OCI-LY1 (cell line): ENCODE measurements at regions not wholly inside any gene's neighbourhood (a gene's known extent, or its start where the extent isn't known, plus 50 kb on each side); places are given as distances from the start of the nearest gene placed in this dataset.

Experiments used
- H2AFZ ChIP-seq: fragments of 200-600 bp; sonication (generic), shearing (Covaris generic); 2 replicates; pipeline ENCODE4 v1.6.0; 2014; ENCODE audit warnings: antibody characterized with exemption, mild to moderate bottlenecking, low read length
- H3F3A ChIP-seq: fragments of 200-600 bp; sonication (generic), shearing (Covaris generic); 2 replicates; pipeline ENCODE4 v1.6.0; 2014; ENCODE audit warnings: mild to moderate bottlenecking, antibody characterized with exemption, low read length, moderate library complexity; ENCODE audit not compliant: insufficient read depth
- H3K27ac ChIP-seq: fragments of 200-600 bp; sonication (generic); 2 replicates; pipeline ENCODE4 v1.5.1; 2014; ENCODE audit warnings: low read length, mixed run types, mild to moderate bottlenecking, low read depth; ENCODE audit not compliant: poor library complexity, severe bottlenecking
- H3K27me3 ChIP-seq: fragments of 200-600 bp; sonication (generic); 2 replicates; pipeline ENCODE4 v1.6.0; 2014; ENCODE audit warnings: antibody characterized with exemption, mild to moderate bottlenecking, low read length, moderate library complexity; ENCODE audit not compliant: insufficient read depth
- H3K36me3 ChIP-seq: fragments of 200-600 bp; sonication (generic); 2 replicates; pipeline ENCODE4 v1.6.1; 2014; ENCODE audit warnings: mild to moderate bottlenecking, antibody characterized with exemption, low read length, moderate library complexity, mixed read lengths; ENCODE audit not compliant: insufficient read depth
- H3K4me1 ChIP-seq: fragments of 200-600 bp; sonication (generic); 2 replicates; pipeline ENCODE4 v1.5.1; 2014; ENCODE audit warnings: mild to moderate bottlenecking, low read length, moderate library complexity; ENCODE audit not compliant: insufficient read depth, severe bottlenecking
- H3K4me2 ChIP-seq: fragments of 200-600 bp; sonication (generic), shearing (Covaris generic); 2 replicates; pipeline ENCODE4 v1.6.1; 2014; ENCODE audit warnings: low read length
- H3K4me3 ChIP-seq: fragments of 200-600 bp; sonication (generic); 2 replicates; pipeline ENCODE4 v1.5.1; 2014; ENCODE audit warnings: low read length, low read depth, mild to moderate bottlenecking, mixed read lengths; ENCODE audit not compliant: poor library complexity, severe bottlenecking
- H3K79me2 ChIP-seq: fragments of 200-600 bp; shearing (Covaris generic); 2 replicates; pipeline ENCODE4 v1.6.1; 2016; ENCODE audit warnings: mixed run types, low read length, mixed read lengths; ENCODE audit not compliant: insufficient read depth
- H3K9ac ChIP-seq: fragments of 200-600 bp; sonication (generic), shearing (Covaris generic); 2 replicates; pipeline ENCODE4 v1.6.1; 2014; ENCODE audit warnings: mild to moderate bottlenecking, low read length, mixed read lengths
- H3K9me2 ChIP-seq: fragments of 200-600 bp; sonication (generic), shearing (Covaris generic); 2 replicates; pipeline ENCODE4 v1.6.1; 2014; ENCODE audit warnings: low read depth, mild to moderate bottlenecking, low read length, mixed read lengths
- H3K9me3 ChIP-seq: fragments of 200-600 bp; shearing (Covaris generic); 2 replicates; pipeline ENCODE4 v1.6.1; 2014; ENCODE audit warnings: low read length, mixed read lengths
- H4K20me1 ChIP-seq: fragments of 200-600 bp; sonication (generic), shearing (Covaris generic); 2 replicates; pipeline ENCODE4 v1.6.0; 2016; ENCODE audit warnings: mild to moderate bottlenecking, low read length; ENCODE audit not compliant: insufficient read depth
- EZH2 ChIP-seq: fragments of 200-600 bp; sonication (generic), shearing (Covaris generic); IDR thresholded peaks from 2 replicates; pipeline ENCODE4 v1.8.0; 2017; ENCODE audit warnings: borderline replicate concordance, mixed run types, mild to moderate bottlenecking, antibody characterized with exemption, low read length, moderate library complexity, mixed read lengths
- TF ChIP-seq, protein P1 (sequence below): fragments of 200-600 bp; sonication (generic), shearing (Covaris generic); IDR thresholded peaks from 2 replicates; pipeline ENCODE4 v1.5.1; 2017; ENCODE audit warnings: mild to moderate bottlenecking, antibody characterized with exemption, low read length, moderate library complexity, mixed read lengths

- Histone ChIP-seq H3K79me2 (no peaks in the 10 kb centered on the region), H3K9ac (no peak overlapping the region), H3K27ac (no peak overlapping the region), H4K20me1 (no peaks in the 10 kb centered on the region), H2AFZ (no peak overlapping the region), H3F3A (no peaks in the 10 kb centered on the region), H3K9me2 (no peaks in the 10 kb centered on the region), H3K4me2 (no peak overlapping the region), H3K9me3 (peaks cover 9% of the 10 kb centered on the region), H3K36me3 (no peaks in the 10 kb centered on the region; the same call in 1 of the 2 replicates), H3K4me3 (no peak overlapping the region), H3K27me3 (peaks cover 6% of the 10 kb centered on the region; the same call in 1 of the 2 replicates), H3K4me1 (no peaks in the 10 kb centered on the region)
- TF ChIP-seq, protein P1, sequence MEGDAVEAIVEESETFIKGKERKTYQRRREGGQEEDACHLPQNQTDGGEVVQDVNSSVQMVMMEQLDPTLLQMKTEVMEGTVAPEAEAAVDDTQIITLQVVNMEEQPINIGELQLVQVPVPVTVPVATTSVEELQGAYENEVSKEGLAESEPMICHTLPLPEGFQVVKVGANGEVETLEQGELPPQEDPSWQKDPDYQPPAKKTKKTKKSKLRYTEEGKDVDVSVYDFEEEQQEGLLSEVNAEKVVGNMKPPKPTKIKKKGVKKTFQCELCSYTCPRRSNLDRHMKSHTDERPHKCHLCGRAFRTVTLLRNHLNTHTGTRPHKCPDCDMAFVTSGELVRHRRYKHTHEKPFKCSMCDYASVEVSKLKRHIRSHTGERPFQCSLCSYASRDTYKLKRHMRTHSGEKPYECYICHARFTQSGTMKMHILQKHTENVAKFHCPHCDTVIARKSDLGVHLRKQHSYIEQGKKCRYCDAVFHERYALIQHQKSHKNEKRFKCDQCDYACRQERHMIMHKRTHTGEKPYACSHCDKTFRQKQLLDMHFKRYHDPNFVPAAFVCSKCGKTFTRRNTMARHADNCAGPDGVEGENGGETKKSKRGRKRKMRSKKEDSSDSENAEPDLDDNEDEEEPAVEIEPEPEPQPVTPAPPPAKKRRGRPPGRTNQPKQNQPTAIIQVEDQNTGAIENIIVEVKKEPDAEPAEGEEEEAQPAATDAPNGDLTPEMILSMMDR, result no peak
- TF ChIP-seq EZH2, result no peak
Observed at GRCh38 chr3:13178107-13178506, 104.9 kb upstream of the IQSEC1 start.

GRCh38 chr3:13177641-13178040 lies 104.4 kb upstream of the IQSEC1 start:
- Histone ChIP-seq H2AFZ (no peak overlapping the region), H4K20me1 (no peaks in the 10 kb centered on the region), H3K36me3 (no peaks in the 10 kb centered on the region; the same call in 1 of the 2 replicates), H3K4me1 (no peaks in the 10 kb centered on the region), H3K27me3 (peaks cover 6% of the 10 kb centered on the region; the same call in 1 of the 2 replicates), H3K79me2 (no peaks in the 10 kb centered on the region), H3K4me3 (no peak overlapping the region), H3K9ac (no peak overlapping the region), H3F3A (no peaks in the 10 kb centered on the region), H3K27ac (no peak overlapping the region), H3K9me2 (no peaks in the 10 kb centered on the region), H3K9me3 (peaks cover 9% of the 10 kb centered on the region), H3K4me2 (no peak overlapping the region)
- TF ChIP-seq, protein P1, result no peak
- TF ChIP-seq EZH2, result no peak

GRCh38 chr3:13177236-13177635 lies 104.0 kb upstream of the IQSEC1 start:
- H3K9me3 ChIP-seq, result peaks cover 9% of the 10 kb centered on the region
- no peaks in the 10 kb centered on the region for H4K20me1 ChIP-seq
- no peak overlapping the region for H3K9ac ChIP-seq
- peaks cover 6% of the 10 kb centered on the region; the same call in 1 of the 2 replicates for H3K27me3 ChIP-seq
- no peaks in the 10 kb centered on the region for H3K79me2 ChIP-seq
- no peak overlapping the region for H3K4me3 ChIP-seq
- H3K36me3 ChIP-seq, result no peaks in the 10 kb centered on the region; the same call in 1 of the 2 replicates
- no peak for TF ChIP-seq EZH2
- TF ChIP-seq, protein P1, result no peak
- no peaks in the 10 kb centered on the region for H3K9me2 ChIP-seq
- H3K4me1 ChIP-seq, result no peaks in the 10 kb centered on the region
- H3K4me2 ChIP-seq, result no peak overlapping the region
- H2AFZ ChIP-seq, result no peak overlapping the region
- H3K27ac ChIP-seq, result no peak overlapping the region
- no peaks in the 10 kb centered on the region for H3F3A ChIP-seq
